ENCODE measurements at regions not wholly inside any gene's neighbourhood (a gene's known extent, or its start where the extent isn't known, plus 50 kb on each side); places are given as distances from the start of the nearest gene placed in this dataset.

DNA sequence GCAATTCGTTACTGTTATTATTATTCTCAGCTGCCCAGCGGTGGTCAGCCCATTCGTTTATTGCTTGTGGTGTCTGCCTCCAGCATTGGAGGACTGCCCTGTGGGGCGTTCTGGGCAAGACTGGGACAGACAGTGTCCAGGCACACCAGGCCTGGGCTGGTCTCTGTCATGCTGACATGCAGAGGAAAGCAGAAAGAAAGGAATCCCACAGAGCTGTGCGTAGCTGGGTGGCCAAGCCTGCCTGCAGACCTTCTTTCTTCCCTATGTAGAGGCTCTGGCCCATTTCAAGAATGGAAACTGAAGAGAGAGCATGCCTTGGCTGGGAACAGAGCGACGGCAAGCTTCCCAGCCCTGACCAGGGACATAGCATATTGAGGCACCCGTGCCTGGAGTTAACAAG, 525.3 kb upstream of the TBX3 start:
- ChIA-PET CTCF (no interaction called here), POLR2A (no interaction called here)
- Histone ChIP-seq H3K27me3 (ENCODE audit: control insufficient read depth in 2 of 2, insufficient read depth in 2 of 2, low read length in 2 of 2) (no peaks in the 10 kb centered on the region), H4K20me1 (replicated peaks; ENCODE audit: control insufficient read depth, extremely low read depth, insufficient read depth, low read length) (no peaks in the 10 kb centered on the region), H2AFZ (ENCODE audit: low read depth, low read length) (no peak overlapping the region), H3K4me2 (ENCODE audit: insufficient read depth, low read length) (no peak overlapping the region), H3K9me1 (replicated peaks; ENCODE audit: control insufficient read depth, extremely low read depth, insufficient read depth, low read length) (no peaks in the 10 kb centered on the region), H3K4me3 (replicated peaks in 1 of 3; ENCODE audit: insufficient read depth in 1 of 3, low read depth in 1 of 3, low read length in 3 of 3) (no peak overlapping the region), H3K9me3 (replicated peaks; ENCODE audit: control insufficient read depth, insufficient read depth, low read length) (no peaks in the 10 kb centered on the region), H3K4me1 (ENCODE audit: control insufficient read depth, extremely low read depth, insufficient read depth, low read length) (no peaks in the 10 kb centered on the region), H3K9ac (replicated peaks; ENCODE audit: extremely low read depth, insufficient read depth, low read length) (no peak overlapping the region), H3K79me2 (ENCODE audit: control insufficient read depth, insufficient read depth, low read length) (no peaks in the 10 kb centered on the region), H3K36me3 (ENCODE audit: control insufficient read depth in 2 of 2, extremely low read depth in 1 of 2, insufficient read depth in 2 of 2, low read length in 2 of 2) (no peaks in the 10 kb centered on the region), H3K27ac (ENCODE audit: insufficient read depth, low read depth, low read length) (no peak overlapping the region)
- FAIRE-seq (no peak), DNase-seq (ENCODE audit: low read depth, low spot score) (no peak)
- intact Hi-C loops (cut with micrococcal nuclease): no loop called here
- no TSS peak for BruUV-seq (replicated peaks)
- dilution Hi-C loops (cut with MboI; ENCODE audit: extremely low pct_ligation_motif_present, low sequenced_read_pairs): no loop called here
- TF ChIP-seq, protein P1, sequence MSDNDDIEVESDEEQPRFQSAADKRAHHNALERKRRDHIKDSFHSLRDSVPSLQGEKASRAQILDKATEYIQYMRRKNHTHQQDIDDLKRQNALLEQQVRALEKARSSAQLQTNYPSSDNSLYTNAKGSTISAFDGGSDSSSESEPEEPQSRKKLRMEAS (IDR thresholded peaks at IDR 0.05; ENCODE audit: insufficient read depth, insufficient read length): no peak
- TF ChIP-seq MYC (IDR thresholded peaks at IDR 0.05; ENCODE audit: low read depth, low read length) (no peak), POLR2A (IDR thresholded peaks at IDR 0.05; ENCODE audit: low read depth, low read length) (no peak), POLR2AphosphoS5 (IDR thresholded peaks at IDR 0.05; ENCODE audit: insufficient read depth, low read depth, low read length) (no peak), FOS (IDR thresholded peaks at IDR 0.05; ENCODE audit: borderline replicate concordance, insufficient read depth, low read length) (no peak), GATA2 (IDR thresholded peaks at IDR 0.05; ENCODE audit: insufficient read depth, insufficient read length, low read depth, low read length) (no peak), JUN (IDR thresholded peaks at IDR 0.05; ENCODE audit: borderline replicate concordance, insufficient read depth, insufficient read length, low read depth) (no peak), EZH2 (IDR thresholded peaks at IDR 0.05; ENCODE audit: borderline replicate concordance, low read depth, low read length, severe bottlenecking) (no peak)
- TF ChIP-seq, protein P2, sequence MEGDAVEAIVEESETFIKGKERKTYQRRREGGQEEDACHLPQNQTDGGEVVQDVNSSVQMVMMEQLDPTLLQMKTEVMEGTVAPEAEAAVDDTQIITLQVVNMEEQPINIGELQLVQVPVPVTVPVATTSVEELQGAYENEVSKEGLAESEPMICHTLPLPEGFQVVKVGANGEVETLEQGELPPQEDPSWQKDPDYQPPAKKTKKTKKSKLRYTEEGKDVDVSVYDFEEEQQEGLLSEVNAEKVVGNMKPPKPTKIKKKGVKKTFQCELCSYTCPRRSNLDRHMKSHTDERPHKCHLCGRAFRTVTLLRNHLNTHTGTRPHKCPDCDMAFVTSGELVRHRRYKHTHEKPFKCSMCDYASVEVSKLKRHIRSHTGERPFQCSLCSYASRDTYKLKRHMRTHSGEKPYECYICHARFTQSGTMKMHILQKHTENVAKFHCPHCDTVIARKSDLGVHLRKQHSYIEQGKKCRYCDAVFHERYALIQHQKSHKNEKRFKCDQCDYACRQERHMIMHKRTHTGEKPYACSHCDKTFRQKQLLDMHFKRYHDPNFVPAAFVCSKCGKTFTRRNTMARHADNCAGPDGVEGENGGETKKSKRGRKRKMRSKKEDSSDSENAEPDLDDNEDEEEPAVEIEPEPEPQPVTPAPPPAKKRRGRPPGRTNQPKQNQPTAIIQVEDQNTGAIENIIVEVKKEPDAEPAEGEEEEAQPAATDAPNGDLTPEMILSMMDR (IDR thresholded peaks at IDR 0.05; ENCODE audit: extremely low read depth in 1 of 2, insufficient read depth in 1 of 2, low read depth in 1 of 2, low read length in 2 of 2): no peak

All from endothelial cell of umbilical vein (primary cell).